Left lung (tissue), 4 donors: ENCODE measurements at regions not wholly inside any gene's neighbourhood (a gene's known extent, or its start where the extent isn't known, plus 50 kb on each side); places are given as distances from the start of the nearest gene placed in this dataset.

Source experiments
- ATAC-seq: fragments of 200-7000 bp; cut with Tn5 transposase; one replicate; pipeline ENCODE4 v1.9.1; 2020; ENCODE audit warnings: moderate library complexity
- DNase-seq, 4 donors: peaks; one replicate each; pipeline ENCODE4 v3.0.0-alpha.2; 2013 to 2020
- H3K27ac ChIP-seq, 2 donors: fragments of 200-600 bp; sonication (generic) in 1 of 2; one replicate each; pipeline versions ENCODE4 v1.5.0 to v1.8.0; 2020 to 2021
- H3K27me3 ChIP-seq, 2 donors: fragments of 200-600 bp; sonication (generic) in 1 of 2; one replicate each; pipeline versions ENCODE4 v1.5.0 to v1.8.0; 2020 to 2021
- H3K36me3 ChIP-seq, 2 donors: fragments of 200-600 bp; sonication (generic) in 1 of 2; one replicate each; pipeline versions ENCODE4 v1.5.0 to v1.8.0; 2020 to 2021
- H3K4me1 ChIP-seq, 2 donors: fragments of 200-600 bp; one replicate each; pipeline ENCODE4 v1.8.0; 2021
- H3K4me3 ChIP-seq, 2 donors: fragments of 200-600 bp; sonication (generic) in 1 of 2; one replicate each; pipeline versions ENCODE4 v1.5.0 to v1.8.0; 2020 to 2021; ENCODE audit warnings: mild to moderate bottlenecking in 1 of 2
- H3K9me3 ChIP-seq, 2 donors: fragments of 200-600 bp; sonication (generic) in 1 of 2; one replicate each; pipeline versions ENCODE4 v1.5.0 to v1.8.0; 2020 to 2021
- CTCF ChIP-seq, 2 donors: fragments of 200-600 bp; sonication (generic) in 1 of 2; IDR thresholded peaks; one replicate each; pipeline versions ENCODE4 v1.5.0 to v1.8.0; 2021; ENCODE audit warnings: antibody characterized with exemption in 2 of 2
- intact Hi-C, 2 donors: fragments of 100-400 bp; cut with DNase I; formaldehyde crosslinking; loops; one replicate each; pipeline versions ENCODE4 v1.11.2 to v1.14.2; 2022
- donor health status: DM: no; HTN: yes; CAD: no.
- donor health status: DM: no; HTN: no; CAD: no.

- Histone ChIP-seq H3K27ac (no peak overlapping the region), H3K4me3 (no peak overlapping the region), H3K27me3 (no peaks in the 10 kb centered on the region), H3K4me1 (no peaks in the 10 kb centered on the region), H3K9me3 (no peaks in the 10 kb centered on the region), H3K36me3 (no peaks in the 10 kb centered on the region)
- TF ChIP-seq CTCF (IDR thresholded peaks at IDR 0.05), result no peak
- ATAC-seq, result no peak
- intact Hi-C loops, result no loop called here
- DNase-seq, result no peak
These were observed 431.8 kb upstream of the NOX3 start for GRCh38 chr6:155887421-155887820.

GRCh38 chr6:155883741-155884140 lies 428.1 kb upstream of the NOX3 start:
- Histone ChIP-seq H3K27me3 (no peaks in the 10 kb centered on the region), H3K4me1 (peaks cover 0 to 4% of the 10 kb centered on the region in 2 donors), H3K9me3 (no peaks in the 10 kb centered on the region), H3K36me3 (no peaks in the 10 kb centered on the region), H3K4me3 (no peak overlapping the region), H3K27ac (peak overlapping the region in 1 of 2 donors; percentile 33)
- DNase-seq, result peak in 1 of 4 donors; percentile 38
- TF ChIP-seq CTCF (IDR thresholded peaks at IDR 0.05), result no peak
- peak; percentile 44 for ATAC-seq
- intact Hi-C loops, result no loop called here

DNA sequence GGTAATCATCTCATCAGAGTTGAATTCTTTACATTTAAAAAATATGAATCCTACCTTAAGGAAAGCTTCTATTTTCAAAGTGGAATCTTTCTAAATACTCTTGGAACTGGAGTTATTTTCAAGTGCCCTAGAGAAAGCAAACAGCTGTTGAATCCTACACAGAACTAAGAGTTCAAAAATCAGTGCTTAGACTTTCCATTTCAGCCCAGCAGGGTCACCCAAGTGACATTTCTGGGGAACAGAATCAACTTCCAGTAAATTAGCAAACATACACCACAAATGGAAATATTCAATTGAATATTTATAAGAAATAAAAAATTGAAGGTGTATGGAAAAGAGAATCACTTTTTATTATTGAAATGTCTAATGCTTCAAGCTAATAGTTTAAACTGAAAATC lies 427.7 kb upstream of the NOX3 start:
- H3K4me1 ChIP-seq, result peaks cover 0 to 4% of the 10 kb centered on the region in 2 donors
- no peaks in the 10 kb centered on the region for H3K9me3 ChIP-seq
- H3K36me3 ChIP-seq, result no peaks in the 10 kb centered on the region
- ATAC-seq (peak; percentile 70), DNase-seq (peak in 2 of 4 donors; percentile 48 to 68)
- H3K27me3 ChIP-seq, result no peaks in the 10 kb centered on the region
- no peak overlapping the region for H3K4me3 ChIP-seq
- H3K27ac ChIP-seq, result peak overlapping the region in 1 of 2 donors; percentile 35
- no peak for TF ChIP-seq CTCF (IDR thresholded peaks at IDR 0.05)
- intact Hi-C loops, result no loop called here

DNA sequence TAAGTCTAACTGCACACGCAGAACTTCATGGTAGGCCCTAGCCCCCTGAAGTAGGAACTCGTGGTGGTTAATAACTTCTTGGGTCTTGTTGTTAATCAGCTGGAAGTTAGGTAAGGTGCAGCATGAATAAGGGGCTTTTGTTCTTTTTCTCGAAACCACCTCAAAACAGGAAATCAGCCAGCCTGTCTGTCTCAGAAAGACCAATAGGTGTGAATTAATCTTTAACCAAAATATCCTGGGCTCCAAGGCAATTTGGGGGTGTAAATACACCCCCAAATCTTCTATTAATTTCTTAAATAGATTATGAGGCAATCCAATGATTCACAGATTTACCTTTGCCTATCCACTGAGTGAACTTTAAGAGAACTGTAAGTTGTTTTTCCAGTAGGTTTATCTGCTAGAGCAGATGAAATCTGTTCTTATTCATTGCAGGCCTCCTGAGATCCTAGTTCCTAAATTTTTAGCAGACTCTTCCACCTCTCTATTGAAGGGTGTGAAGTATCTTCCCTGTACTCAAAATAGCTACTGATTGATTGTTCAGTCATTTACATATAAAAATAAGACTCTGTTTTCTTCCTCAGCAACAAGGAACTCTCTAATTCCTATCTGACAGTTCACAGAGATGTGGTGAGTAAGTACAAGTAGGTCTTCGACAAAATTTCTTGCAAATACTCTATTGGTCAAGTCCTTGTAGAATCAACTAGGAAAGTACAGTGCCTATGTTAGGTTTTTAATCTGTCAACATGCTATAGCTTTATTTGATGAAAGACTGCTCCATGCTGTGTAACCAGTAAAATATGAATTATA lies 427.1 kb upstream of the NOX3 start:
- no peaks in the 10 kb centered on the region for H3K36me3 ChIP-seq
- no peak overlapping the region for H3K4me3 ChIP-seq
- H3K4me1 ChIP-seq, result peaks cover 0 to 4% of the 10 kb centered on the region in 2 donors
- no peaks in the 10 kb centered on the region for H3K27me3 ChIP-seq
- TF ChIP-seq CTCF (IDR thresholded peaks at IDR 0.05), result no peak
- ATAC-seq (no peak), DNase-seq (no peak)
- intact Hi-C loops, result no loop called here
- H3K27ac ChIP-seq, result peak overlapping the region; percentile 13 to 35
- no peaks in the 10 kb centered on the region for H3K9me3 ChIP-seq

- DNase-seq (no peak), ATAC-seq (no peak)
- H3K4me3 ChIP-seq, result no peak overlapping the region
- H3K27ac ChIP-seq, result peak overlapping the region; percentile 13 to 26
- H3K27me3 ChIP-seq, result no peaks in the 10 kb centered on the region
- intact Hi-C loops, result no loop called here
- peaks cover 0 to 4% of the 10 kb centered on the region in 2 donors for H3K4me1 ChIP-seq
- no peaks in the 10 kb centered on the region for H3K9me3 ChIP-seq
- no peaks in the 10 kb centered on the region for H3K36me3 ChIP-seq
- no peak for TF ChIP-seq CTCF (IDR thresholded peaks at IDR 0.05)
These were observed 426.3 kb upstream of the NOX3 start for GRCh38 chr6:155881826-155882526.
